GM20000 (cell line): ENCODE measurements at regions not wholly inside any gene's neighbourhood (a gene's known extent, or its start where the extent isn't known, plus 50 kb on each side); places are given as distances from the start of the nearest gene placed in this dataset.

ENCODE experiments used
- DNase-seq: peaks from one replicate; pipeline ENCODE4 v3.0.0; 2012; ENCODE audit warnings: low spot score
- TF ChIP-seq, protein P1 (sequence below): IDR thresholded peaks from 2 replicates; pipeline ENCODE4 v1.5.1; 2012; ENCODE audit warnings: mild to moderate bottlenecking, control low read depth; ENCODE audit errors: extremely low read depth, missing control alignments

- TF ChIP-seq, protein P1, sequence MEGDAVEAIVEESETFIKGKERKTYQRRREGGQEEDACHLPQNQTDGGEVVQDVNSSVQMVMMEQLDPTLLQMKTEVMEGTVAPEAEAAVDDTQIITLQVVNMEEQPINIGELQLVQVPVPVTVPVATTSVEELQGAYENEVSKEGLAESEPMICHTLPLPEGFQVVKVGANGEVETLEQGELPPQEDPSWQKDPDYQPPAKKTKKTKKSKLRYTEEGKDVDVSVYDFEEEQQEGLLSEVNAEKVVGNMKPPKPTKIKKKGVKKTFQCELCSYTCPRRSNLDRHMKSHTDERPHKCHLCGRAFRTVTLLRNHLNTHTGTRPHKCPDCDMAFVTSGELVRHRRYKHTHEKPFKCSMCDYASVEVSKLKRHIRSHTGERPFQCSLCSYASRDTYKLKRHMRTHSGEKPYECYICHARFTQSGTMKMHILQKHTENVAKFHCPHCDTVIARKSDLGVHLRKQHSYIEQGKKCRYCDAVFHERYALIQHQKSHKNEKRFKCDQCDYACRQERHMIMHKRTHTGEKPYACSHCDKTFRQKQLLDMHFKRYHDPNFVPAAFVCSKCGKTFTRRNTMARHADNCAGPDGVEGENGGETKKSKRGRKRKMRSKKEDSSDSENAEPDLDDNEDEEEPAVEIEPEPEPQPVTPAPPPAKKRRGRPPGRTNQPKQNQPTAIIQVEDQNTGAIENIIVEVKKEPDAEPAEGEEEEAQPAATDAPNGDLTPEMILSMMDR = no peak
- DNase-seq = no peak
Measured at GRCh38 chr9:105138306-105138801, 106.1 kb upstream of the SLC44A1 start.

- DNase-seq = peak; percentile 32
- TF ChIP-seq, protein P1 = no peak
Measured at GRCh38 chr9:105141146-105141975, 103.1 kb upstream of the SLC44A1 start.

DNA sequence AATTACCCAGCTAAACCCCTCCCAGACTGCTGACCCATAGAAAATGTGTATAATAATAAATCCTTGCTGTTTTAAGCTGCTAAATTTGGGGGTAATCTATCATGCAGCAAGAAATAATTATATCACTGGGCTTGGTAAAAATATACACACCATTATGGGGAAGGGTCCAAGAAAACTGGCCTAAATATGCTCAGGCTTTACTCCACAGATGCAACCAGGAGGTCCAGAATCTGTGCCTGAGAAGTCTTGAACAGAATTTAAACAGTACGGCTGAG, 102.5 kb upstream of the SLC44A1 start:
- no peak for DNase-seq
- TF ChIP-seq, protein P1 = no peak

DNA sequence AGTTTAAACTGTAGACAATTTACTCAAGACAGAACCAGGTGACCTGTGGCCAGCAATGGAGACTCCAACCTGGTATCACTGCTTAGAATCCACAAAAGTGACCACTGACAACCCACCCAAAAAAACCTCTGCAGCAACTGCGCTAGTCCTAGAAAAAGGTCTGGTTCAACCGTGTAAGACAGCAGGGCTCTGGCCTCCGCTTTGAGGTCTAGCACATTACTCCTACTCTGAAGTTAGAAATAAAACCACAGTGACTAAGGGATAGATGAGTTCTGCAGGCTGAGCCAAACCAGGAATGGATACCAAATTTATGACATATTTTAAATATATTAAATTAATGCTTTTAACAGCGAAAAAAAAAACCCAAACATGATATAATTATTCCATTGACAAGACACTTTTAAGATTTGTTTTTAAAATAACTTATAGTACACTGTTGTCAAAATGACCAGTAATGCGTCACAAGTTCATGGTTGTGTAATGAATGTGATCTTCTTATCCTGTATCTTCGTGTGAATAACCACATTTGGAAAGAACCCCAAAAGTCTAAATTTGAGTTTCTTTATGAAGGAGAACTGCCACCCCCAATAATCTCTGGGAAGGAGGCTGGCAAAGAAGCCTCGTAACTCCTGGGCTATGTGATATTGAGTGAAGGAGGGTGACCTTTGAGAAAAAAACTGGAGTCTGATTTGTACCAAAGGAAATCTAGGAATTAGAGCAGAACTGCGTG, 101.9 kb upstream of the SLC44A1 start:
- DNase-seq = no peak
- TF ChIP-seq, protein P1 = no peak

- TF ChIP-seq, protein P1 = no peak
Measured at GRCh38 chr9:105143136-105143430, 101.4 kb upstream of the SLC44A1 start.

GRCh38 chr9:105144076-105144475, 100.4 kb upstream of the SLC44A1 start:
- TF ChIP-seq, protein P1 = no peak
- DNase-seq = no peak

More at GRCh38 chr9:105143136-105143430, 101.4 kb upstream of the SLC44A1 start:
- DNase-seq = no peak

GRCh38 chr9:105144841-105145240, 99.6 kb upstream of the SLC44A1 start:
- TF ChIP-seq, protein P1 = no peak
- no peak for DNase-seq
